HAP-1 (cell line): ENCODE measurements at regions not wholly inside any gene's neighbourhood (a gene's known extent, or its start where the extent isn't known, plus 50 kb on each side); places are given as distances from the start of the nearest gene placed in this dataset.

Experiments
- DNase-seq, 2 experiments: peaks; one replicate each; pipeline ENCODE4 v3.0.0-alpha.2; 2016 to 2020; ENCODE audit warnings: low spot score in 2 of 2
- H3K27me3 ChIP-seq: fragments of 250-450 bp; sonication (Bioruptor Pico); 2 replicates; pipeline ENCODE4 v1.5.1; 2020; ENCODE audit warnings: low read depth, mild to moderate bottlenecking, moderate library complexity
- H3K36me3 ChIP-seq: fragments of 250-450 bp; sonication (Bioruptor Pico); replicated peaks from 2 replicates; pipeline ENCODE4 v1.5.1; 2020; ENCODE audit warnings: mild to moderate bottlenecking
- H3K4me1 ChIP-seq: fragments of 250-450 bp; sonication (Bioruptor Pico); 2 replicates; pipeline ENCODE4 v1.5.1; 2020; ENCODE audit warnings: mild to moderate bottlenecking
- H3K4me3 ChIP-seq: fragments of 250-450 bp; sonication (Bioruptor Pico); 2 replicates; pipeline ENCODE4 v1.5.1; 2020; ENCODE audit warnings: mild to moderate bottlenecking, moderate library complexity
- H3K9me3 ChIP-seq: fragments of 250-450 bp; sonication (Bioruptor Pico); 2 replicates; pipeline ENCODE4 v1.5.1; 2020; ENCODE audit warnings: mild to moderate bottlenecking, moderate library complexity
- in situ Hi-C: fragments of 300-500 bp; cut with MboI; formaldehyde crosslinking; loops from 3 replicates; pipeline ENCODE4 v1.14.3; 2020; ENCODE audit warnings: low sequenced_read_pairs, inconsistent platforms, mixed read lengths

GRCh38 chr20:11718474-11719094 is 199.1 kb upstream of the BTBD3 start:
- no peak overlapping the region for H3K4me3 ChIP-seq
- no peaks in the 10 kb centered on the region for H3K36me3 ChIP-seq
- in situ Hi-C loops, result no loop called here
- no peaks in the 10 kb centered on the region for H3K9me3 ChIP-seq
- no peak for DNase-seq
- H3K27me3 ChIP-seq, result peaks cover 2% of the 10 kb centered on the region; the same call in 1 of the 2 replicates
- H3K4me1 ChIP-seq, result no peaks in the 10 kb centered on the region

GRCh38 chr20:11719153-11719552 is 198.5 kb upstream of the BTBD3 start:
- in situ Hi-C loops, result no loop called here
- Histone ChIP-seq H3K4me3 (no peak overlapping the region), H3K9me3 (no peaks in the 10 kb centered on the region)

GRCh38 chr20:11721411-11721810 is 196.3 kb upstream of the BTBD3 start:
- peaks cover 2% of the 10 kb centered on the region; the same call in 1 of the 2 replicates for H3K27me3 ChIP-seq
- H3K36me3 ChIP-seq, result no peaks in the 10 kb centered on the region
- no peak overlapping the region for H3K4me3 ChIP-seq
- H3K4me1 ChIP-seq, result no peaks in the 10 kb centered on the region
- no peaks in the 10 kb centered on the region for H3K9me3 ChIP-seq
- DNase-seq, result no peak
- in situ Hi-C loops, result no loop called here

More at GRCh38 chr20:11719153-11719552, 198.5 kb upstream of the BTBD3 start:
- no peak for DNase-seq
- H3K4me1 ChIP-seq, result no peaks in the 10 kb centered on the region
- no peaks in the 10 kb centered on the region for H3K36me3 ChIP-seq
- H3K27me3 ChIP-seq, result peaks cover 2% of the 10 kb centered on the region; the same call in 1 of the 2 replicates

GRCh38 chr20:11724097-11724496 is 193.6 kb upstream of the BTBD3 start:
- Histone ChIP-seq H3K4me1 (no peaks in the 10 kb centered on the region), H3K4me3 (no peak overlapping the region), H3K36me3 (no peaks in the 10 kb centered on the region), H3K9me3 (no peaks in the 10 kb centered on the region), H3K27me3 (peaks cover 2% of the 10 kb centered on the region; the same call in 1 of the 2 replicates)
- in situ Hi-C loops, result no loop called here
- no peak for DNase-seq

- H3K9me3 ChIP-seq, result no peaks in the 10 kb centered on the region
- H3K4me3 ChIP-seq, result no peak overlapping the region
- no peaks in the 10 kb centered on the region for H3K4me1 ChIP-seq
- no peaks in the 10 kb centered on the region for H3K36me3 ChIP-seq
- no peak for DNase-seq
- H3K27me3 ChIP-seq, result peaks cover 2% of the 10 kb centered on the region; the same call in 1 of the 2 replicates
- in situ Hi-C loops, result no loop called here
Observed at GRCh38 chr20:11726026-11726425, 191.7 kb upstream of the BTBD3 start.

- H3K9me3 ChIP-seq, result no peaks in the 10 kb centered on the region
- H3K27me3 ChIP-seq, result 0 out of 2 replicates have a peak, but pooled peaks cover 2% of the 10 kb centered on the region
- in situ Hi-C loops, result no loop called here
- no peak for DNase-seq
- H3K4me3 ChIP-seq, result no peak overlapping the region
- H3K36me3 ChIP-seq, result no peaks in the 10 kb centered on the region
- H3K4me1 ChIP-seq, result no peaks in the 10 kb centered on the region
Observed at GRCh38 chr20:11727708-11728107, 190.0 kb upstream of the BTBD3 start.

GRCh38 chr20:11728937-11729336 is 188.8 kb upstream of the BTBD3 start:
- Histone ChIP-seq H3K4me3 (no peak overlapping the region), H3K27me3 (no peaks in the 10 kb centered on the region), H3K4me1 (no peaks in the 10 kb centered on the region), H3K9me3 (no peaks in the 10 kb centered on the region), H3K36me3 (no peaks in the 10 kb centered on the region)
- DNase-seq, result no peak
- in situ Hi-C loops, result no loop called here

- DNase-seq, result no peak
- Histone ChIP-seq H3K9me3 (no peaks in the 10 kb centered on the region), H3K36me3 (no peaks in the 10 kb centered on the region), H3K27me3 (no peaks in the 10 kb centered on the region), H3K4me3 (no peak overlapping the region), H3K4me1 (no peaks in the 10 kb centered on the region)
- in situ Hi-C loops, result no loop called here
Observed at GRCh38 chr20:11729806-11730205, 187.9 kb upstream of the BTBD3 start.

GRCh38 chr20:11734431-11734830 is 183.3 kb upstream of the BTBD3 start:
- no peak for DNase-seq
- no peaks in the 10 kb centered on the region for H3K9me3 ChIP-seq
- in situ Hi-C loops, result no loop called here
- no peaks in the 10 kb centered on the region for H3K4me1 ChIP-seq
- H3K36me3 ChIP-seq, result no peaks in the 10 kb centered on the region
- no peaks in the 10 kb centered on the region; the same call in 1 of the 2 replicates for H3K27me3 ChIP-seq
- no peak overlapping the region for H3K4me3 ChIP-seq

- Histone ChIP-seq H3K4me3 (no peak overlapping the region), H3K9me3 (no peaks in the 10 kb centered on the region), H3K27me3 (peaks cover 5% of the 10 kb centered on the region), H3K4me1 (no peaks in the 10 kb centered on the region), H3K36me3 (no peaks in the 10 kb centered on the region)
- in situ Hi-C loops, result no loop called here
- no peak for DNase-seq
Observed at GRCh38 chr20:11738852-11739251, 178.8 kb upstream of the BTBD3 start.

GRCh38 chr20:11740975-11741374 is 176.7 kb upstream of the BTBD3 start:
- in situ Hi-C loops, result no loop called here
- no peak for DNase-seq
- H3K9me3 ChIP-seq, result no peaks in the 10 kb centered on the region
- peaks cover 7% of the 10 kb centered on the region for H3K27me3 ChIP-seq
- no peaks in the 10 kb centered on the region for H3K36me3 ChIP-seq
- no peaks in the 10 kb centered on the region for H3K4me1 ChIP-seq
- no peak overlapping the region for H3K4me3 ChIP-seq

- Histone ChIP-seq H3K4me1 (no peaks in the 10 kb centered on the region), H3K4me3 (no peak overlapping the region), H3K9me3 (no peaks in the 10 kb centered on the region), H3K27me3 (peaks cover 7% of the 10 kb centered on the region), H3K36me3 (no peaks in the 10 kb centered on the region)
- in situ Hi-C loops, result no loop called here
- no peak for DNase-seq
Observed at GRCh38 chr20:11745145-11745544, 172.5 kb upstream of the BTBD3 start.

GRCh38 chr20:11748436-11748835 is 169.3 kb upstream of the BTBD3 start:
- Histone ChIP-seq H3K4me1 (no peaks in the 10 kb centered on the region), H3K27me3 (peaks cover 3% of the 10 kb centered on the region; the same call in 1 of the 2 replicates), H3K36me3 (no peaks in the 10 kb centered on the region), H3K9me3 (no peaks in the 10 kb centered on the region), H3K4me3 (no peak overlapping the region)
- in situ Hi-C loops, result no loop called here
- no peak for DNase-seq

GRCh38 chr20:11752336-11752735 is 165.4 kb upstream of the BTBD3 start:
- H3K4me1 ChIP-seq, result no peaks in the 10 kb centered on the region
- DNase-seq, result no peak
- H3K4me3 ChIP-seq, result no peak overlapping the region
- no peaks in the 10 kb centered on the region; the same call in 1 of the 2 replicates for H3K27me3 ChIP-seq
- in situ Hi-C loops, result no loop called here
- H3K36me3 ChIP-seq, result no peaks in the 10 kb centered on the region
- H3K9me3 ChIP-seq, result no peaks in the 10 kb centered on the region

GRCh38 chr20:11753155-11753554 is 164.5 kb upstream of the BTBD3 start:
- Histone ChIP-seq H3K9me3 (no peaks in the 10 kb centered on the region), H3K4me1 (no peaks in the 10 kb centered on the region), H3K27me3 (no peaks in the 10 kb centered on the region), H3K36me3 (no peaks in the 10 kb centered on the region), H3K4me3 (no peak overlapping the region)
- in situ Hi-C loops, result no loop called here
- no peak for DNase-seq
